OCI-LY3 (cell line): ENCODE measurements at regions not wholly inside any gene's neighbourhood (a gene's known extent, or its start where the extent isn't known, plus 50 kb on each side); places are given as distances from the start of the nearest gene placed in this dataset.

Experiments used
- CTCF ChIP-seq: fragments of 200-600, 300-600 bp; sonication (generic); IDR thresholded peaks from 2 replicates; pipeline ENCODE4 v1.5.1; 2014; ENCODE audit warnings: antibody characterized with exemption, low read length, low read depth
- EZH2phosphoT487 ChIP-seq: fragments of 200-600 bp; shearing (Covaris generic); IDR thresholded peaks from 2 replicates; pipeline ENCODE4 v1.6.1; 2018; ENCODE audit warnings: antibody characterized with exemption, mixed run types, low read depth

GRCh38 chr2:144983107-144983506 lies 463.2 kb upstream of the ZEB2 start:
- no peak for TF ChIP-seq CTCF
- no peak for TF ChIP-seq EZH2phosphoT487
